ENCODE measurements at regions not wholly inside any gene's neighbourhood (a gene's known extent, or its start where the extent isn't known, plus 50 kb on each side); places are given as distances from the start of the nearest gene placed in this dataset.
"Not testable (repeated sequence)": the region's sequence is repeated elsewhere in the genome, so short reads cannot be mapped to it uniquely, and the experiment has no call there.

- no peak for DNase-seq (ENCODE audit: low read depth)
These were observed 50.8 kb upstream of the PRSS1 start for GRCh38 chr7:142698429-142698828.

- DNase-seq (ENCODE audit: low read depth), result no peak
These were observed 52.0 kb upstream of the PRSS1 start for GRCh38 chr7:142697270-142697669.

DNA sequence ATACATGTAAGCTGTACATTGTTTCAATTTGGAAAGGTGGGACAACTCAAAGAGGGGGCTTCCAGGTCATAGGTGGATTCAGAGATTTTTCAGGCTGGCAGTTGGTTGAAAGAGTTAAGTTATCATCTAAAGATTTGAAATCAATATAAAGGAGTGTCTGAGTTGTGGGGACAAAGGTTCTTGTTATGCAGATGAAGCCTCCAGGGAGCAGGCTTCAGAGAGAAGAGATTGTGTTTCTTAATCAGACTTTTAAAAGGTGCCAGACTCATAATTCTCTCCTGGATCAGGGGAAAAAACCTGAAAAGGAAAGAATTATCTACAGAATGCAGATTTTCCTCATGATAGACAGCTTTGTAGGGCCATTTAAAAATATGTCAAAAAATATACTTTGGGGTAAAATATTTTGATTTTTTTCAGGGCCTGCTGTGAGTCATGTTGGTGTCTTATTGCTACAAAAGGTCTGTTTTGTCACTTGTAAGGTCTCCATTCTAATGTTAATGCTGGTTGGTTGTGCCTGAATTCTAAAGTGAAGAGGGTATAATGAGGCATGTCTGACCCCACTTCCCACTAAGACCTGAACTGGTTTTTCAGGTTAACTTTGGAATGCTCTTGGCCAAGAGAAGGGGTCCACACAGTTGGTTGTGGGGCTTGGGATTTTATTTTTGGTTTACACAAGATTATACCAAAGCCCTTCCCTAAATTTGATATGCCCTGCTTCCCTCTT is 52.7 kb upstream of the PRSS1 start:
- DNase-seq (ENCODE audit: low read depth), result no peak

- DNase-seq (ENCODE audit: low read depth), result no peak
These were observed 55.4 kb upstream of the PRSS1 start for GRCh38 chr7:142693911-142694310.

DNA sequence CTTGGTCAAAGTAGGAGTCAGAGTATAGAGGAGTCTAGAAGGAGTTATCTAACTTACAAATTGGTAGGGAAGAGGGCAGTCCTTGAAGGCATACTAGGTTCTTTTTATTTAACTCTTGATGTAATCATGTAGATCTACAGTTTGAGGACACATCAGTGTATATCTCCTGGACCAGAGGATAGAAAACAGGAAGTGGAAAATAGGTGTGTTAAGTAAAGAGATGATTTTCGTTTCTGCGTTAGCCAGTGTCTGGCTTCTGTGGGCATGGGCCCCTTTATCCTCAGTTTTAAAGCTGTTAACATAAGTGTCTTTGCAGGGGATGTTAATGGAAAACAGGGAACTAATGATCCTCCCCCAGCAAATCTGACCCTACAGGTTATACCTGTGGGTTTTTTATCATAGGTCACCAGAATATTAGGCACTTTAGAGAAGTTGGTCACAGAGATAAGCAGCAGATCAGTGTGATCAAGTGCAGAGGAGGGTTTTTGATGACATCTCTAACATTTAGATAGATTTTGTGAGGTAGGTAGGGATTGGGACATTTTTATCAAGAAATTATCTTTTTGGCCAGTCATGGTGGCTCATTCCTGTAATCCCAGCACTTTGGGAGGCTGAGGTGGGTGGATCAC is 58.6 kb upstream of the PRSS1 start:
- no peak for DNase-seq (ENCODE audit: low read depth)

GRCh38 chr7:142689439-142690120 is 59.7 kb upstream of the PRSS1 start:
- DNase-seq (ENCODE audit: low read depth), result no peak

DNA sequence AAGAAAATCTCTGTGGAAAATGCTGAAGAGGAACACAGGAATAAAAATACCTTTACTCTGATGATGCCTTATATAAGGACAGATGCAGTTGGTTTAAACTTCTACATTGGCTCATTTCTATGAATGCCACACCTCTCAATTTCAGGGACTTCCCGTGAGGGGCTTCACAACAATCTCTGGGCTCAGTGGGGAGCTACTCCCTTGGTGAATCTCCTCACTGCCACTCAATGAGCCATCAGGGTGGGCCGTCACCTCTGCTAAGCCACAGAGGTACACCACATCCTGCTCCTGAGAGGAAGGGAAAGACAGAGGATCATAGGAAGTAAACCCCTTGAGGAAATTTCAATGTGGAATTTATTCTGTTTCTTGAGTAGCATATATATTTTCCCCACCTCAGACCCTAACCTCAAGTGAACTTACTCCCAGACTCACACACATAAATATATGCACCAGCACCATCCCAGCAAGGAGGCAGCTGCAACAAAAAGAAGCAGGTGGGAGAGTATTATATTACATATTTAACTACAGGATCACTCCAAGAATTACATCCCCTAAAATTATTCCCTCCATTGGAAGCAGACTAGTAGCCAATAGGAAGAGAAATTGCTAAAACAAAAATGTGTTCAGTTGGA is 63.3 kb upstream of the PRSS1 start:
- DNase-seq (ENCODE audit: low read depth), result no peak

DNA sequence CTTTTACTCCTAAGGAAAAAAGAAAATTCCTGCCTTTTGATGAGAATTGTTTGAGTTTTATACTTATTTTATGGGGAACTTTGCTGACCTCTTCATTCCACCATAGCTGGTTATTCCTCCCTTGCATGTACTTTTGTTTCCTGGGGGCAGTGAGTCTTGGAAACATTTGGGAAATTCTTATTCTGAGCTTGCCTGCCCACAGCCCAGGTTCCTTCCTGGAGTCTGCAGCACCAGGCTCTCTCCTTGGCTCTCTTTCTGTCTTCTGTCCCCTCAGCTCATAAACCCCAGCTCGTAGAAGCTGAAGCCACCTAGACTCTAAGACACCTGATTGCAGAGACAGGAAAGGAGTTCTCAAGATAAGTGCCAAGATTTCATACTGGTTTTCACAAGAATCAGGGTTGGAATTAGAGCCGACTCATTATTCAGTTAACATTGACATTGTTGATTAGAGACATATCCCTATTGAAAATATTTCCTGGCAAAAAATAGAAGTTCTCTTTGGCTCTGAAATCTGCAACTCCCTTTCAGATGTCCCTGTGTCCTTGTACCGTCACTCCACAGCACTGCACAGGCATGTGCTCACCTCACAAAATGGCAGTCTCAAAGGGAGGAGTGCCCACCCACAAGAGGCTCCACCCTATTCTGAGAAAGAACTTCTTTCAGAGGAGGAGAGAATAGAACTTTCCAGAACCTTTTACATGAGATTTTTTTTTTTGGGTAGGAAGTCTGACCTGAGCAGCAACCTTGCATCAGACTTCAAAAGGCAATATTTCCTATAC is 67.8 kb upstream of the PRSS1 start:
- no peak for DNase-seq (ENCODE audit: low read depth)

- no peak for DNase-seq (ENCODE audit: low read depth)
These were observed 77.8 kb upstream of the PRSS1 start for GRCh38 chr7:142671506-142671905.

- no peak for DNase-seq (ENCODE audit: low read depth)
These were observed 78.8 kb upstream of the PRSS1 start for GRCh38 chr7:142670511-142670910.

- peak; percentile 11 for DNase-seq (ENCODE audit: low read depth)
These were observed 80.1 kb upstream of the PRSS1 start for GRCh38 chr7:142669074-142669654.

GRCh38 chr7:142668495-142668894 is 80.8 kb upstream of the PRSS1 start:
- no peak for DNase-seq (ENCODE audit: low read depth)

- DNase-seq (ENCODE audit: low read depth), result no peak
These were observed 91.9 kb upstream of the PRSS1 start for GRCh38 chr7:142657376-142657775.

DNA sequence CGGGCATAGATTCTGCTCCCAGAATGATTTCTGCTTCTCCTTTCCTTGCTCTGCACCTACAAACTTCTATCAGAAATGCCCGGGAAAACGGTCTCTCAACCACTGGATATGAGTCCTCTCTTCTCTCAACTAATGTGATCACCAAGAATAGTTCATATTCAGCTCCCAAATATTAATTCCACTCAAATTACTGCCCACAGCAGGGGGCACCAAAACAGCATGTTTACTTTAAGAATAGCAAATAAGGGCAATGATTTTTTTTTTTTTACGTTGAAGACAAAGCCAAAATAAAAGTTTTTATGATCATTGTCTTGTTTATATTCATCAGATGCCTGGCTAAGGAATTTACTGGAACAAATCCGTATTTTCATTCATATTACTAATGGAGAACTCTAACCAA is 94.9 kb upstream of the PRSS1 start:
- DNase-seq (ENCODE audit: low read depth), result no peak

DNA sequence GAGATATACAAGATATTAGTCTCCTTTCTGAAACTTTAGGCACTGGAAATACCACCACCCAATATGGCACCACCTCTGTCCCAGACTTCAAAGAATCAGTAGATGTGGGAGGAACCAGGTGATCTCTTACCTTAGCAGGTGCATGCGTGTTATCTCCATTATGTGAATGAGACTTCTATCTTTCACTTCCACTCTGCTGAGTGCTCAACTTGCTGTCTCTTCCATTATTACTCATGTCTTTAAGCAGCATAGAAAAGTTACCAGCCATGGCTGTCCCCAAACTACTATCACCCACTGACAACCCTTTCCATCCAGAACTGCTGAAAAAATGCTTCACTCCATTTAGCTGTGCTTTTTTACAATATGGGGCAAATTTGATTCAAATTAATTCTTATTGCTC is 101.5 kb upstream of the PRSS1 start:
- no peak for DNase-seq (ENCODE audit: low read depth)

DNA sequence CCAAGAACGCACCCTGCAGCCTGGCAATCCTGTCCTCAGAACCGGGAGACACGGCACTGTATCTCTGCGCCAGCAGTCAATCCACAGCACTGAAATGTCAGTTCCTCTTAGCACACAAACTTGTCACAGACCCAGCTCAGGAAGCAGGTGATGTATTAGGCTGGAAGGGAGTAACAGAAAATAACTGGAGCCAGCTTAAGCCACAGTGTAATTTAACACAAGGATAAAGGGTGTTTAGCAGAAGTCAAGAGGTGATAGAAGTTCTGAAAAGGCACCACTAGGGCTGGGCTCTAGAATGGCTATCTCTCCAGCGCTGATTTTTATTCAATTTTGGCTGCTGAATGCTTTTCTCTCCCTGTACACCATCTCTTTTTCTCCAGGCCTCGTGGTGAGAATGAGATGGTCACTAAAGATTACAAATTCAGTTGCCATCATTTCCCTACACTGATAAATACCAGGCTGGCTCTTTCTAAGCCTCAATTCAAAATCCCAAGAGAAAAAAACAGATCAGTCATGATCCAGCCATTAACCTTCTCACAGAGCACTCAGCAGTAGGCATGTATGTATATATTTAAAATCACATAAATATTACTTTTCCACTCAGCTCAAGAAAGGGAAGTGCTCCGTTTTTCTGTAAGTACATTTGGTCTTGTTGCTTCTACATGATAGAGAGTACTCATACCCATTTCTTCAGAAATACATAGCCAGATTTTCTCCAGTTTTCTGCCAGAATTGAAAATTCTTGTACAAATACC is 102.7 kb upstream of the PRSS1 start:
- no peak for DNase-seq (ENCODE audit: low read depth)

- no peak for DNase-seq (ENCODE audit: low read depth)
These were observed 103.5 kb upstream of the PRSS1 start for GRCh38 chr7:142645777-142646176.

DNA sequence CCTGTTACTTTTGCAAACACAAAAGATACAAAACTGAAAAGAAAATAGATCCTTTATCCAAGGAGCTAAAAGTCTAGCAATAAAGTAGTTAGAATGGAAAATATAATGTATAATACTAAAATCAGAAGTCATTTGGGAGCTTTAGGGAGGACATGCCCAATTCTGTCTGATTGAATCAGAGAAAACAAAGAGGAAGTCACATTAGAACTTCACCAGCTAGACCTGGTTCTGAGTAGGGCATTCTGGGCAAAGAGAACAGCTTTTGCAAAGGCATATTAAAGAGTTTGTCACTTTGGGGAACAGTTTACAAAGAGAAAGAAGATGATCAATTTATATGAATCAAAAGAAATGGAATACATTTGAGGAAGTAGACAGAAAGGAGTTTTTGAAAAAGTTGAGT is 107.0 kb upstream of the PRSS1 start:
- no peak for DNase-seq (ENCODE audit: low read depth)

- DNase-seq (ENCODE audit: low read depth), result not testable (repeated sequence)
These were observed 108.0 kb upstream of the PRSS1 start for GRCh38 chr7:142641252-142641651.

DNA sequence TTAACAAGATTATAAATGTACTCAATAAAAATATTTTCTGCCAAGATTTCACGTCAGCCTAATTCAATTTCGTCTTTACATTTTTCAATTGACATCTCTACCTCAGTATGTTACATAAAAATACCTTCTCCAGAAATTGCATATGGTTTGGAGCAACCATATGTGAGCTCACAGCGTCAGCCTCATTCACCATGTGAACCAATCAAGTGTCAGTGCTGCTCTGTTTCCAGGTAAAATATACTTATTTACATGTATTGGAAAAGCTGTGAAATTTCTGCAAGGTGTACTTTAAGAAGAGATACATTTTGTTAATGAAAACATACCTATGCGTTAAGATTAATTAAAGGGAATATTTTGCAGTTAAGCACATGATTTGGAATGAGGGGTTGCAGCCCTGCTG is 110.7 kb upstream of the PRSS1 start:
- no peak for DNase-seq (ENCODE audit: low read depth)

DNA sequence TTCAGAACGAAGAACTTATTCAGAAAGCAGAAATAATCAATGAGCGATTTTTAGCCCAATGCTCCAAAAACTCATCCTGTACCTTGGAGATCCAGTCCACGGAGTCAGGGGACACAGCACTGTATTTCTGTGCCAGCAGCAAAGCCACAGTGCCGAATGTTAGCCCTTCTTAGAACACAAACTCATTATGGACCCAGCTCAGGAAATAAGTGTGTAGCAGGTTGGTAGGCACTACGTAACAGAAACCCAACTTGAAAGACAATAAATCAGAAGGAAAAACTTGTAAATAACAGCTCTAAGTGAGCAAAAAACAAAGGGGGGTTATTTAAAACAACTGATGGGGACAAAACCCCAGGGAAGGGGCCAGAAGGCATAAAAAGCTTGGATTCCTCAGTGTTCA is 112.0 kb upstream of the PRSS1 start:
- no peak for DNase-seq (ENCODE audit: low read depth)
